ENCODE measurements at regions not wholly inside any gene's neighbourhood (a gene's known extent, or its start where the extent isn't known, plus 50 kb on each side); places are given as distances from the start of the nearest gene placed in this dataset.
"Not testable (repeated sequence)": the region's sequence is repeated elsewhere in the genome, so short reads cannot be mapped to it uniquely, and the experiment has no call there.

GRCh38 chr4:162865102-162865501 lies 301.6 kb downstream of the NAF1 start:
- TF ChIP-seq CTCF (IDR thresholded peaks at IDR 0.05), result no peak
- ATAC-seq (no peak), DNase-seq (no peak)
- H3K27ac ChIP-seq, result no peak overlapping the region
- no peaks in the 10 kb centered on the region for H3K27me3 ChIP-seq
- H3K4me1 ChIP-seq, result no peaks in the 10 kb centered on the region
- H3K36me3 ChIP-seq, result no peaks in the 10 kb centered on the region
- no peak overlapping the region for H3K4me3 ChIP-seq
- intact Hi-C loops (cut with DNase I), result no loop called here
- H3K9me3 ChIP-seq, result no peaks in the 10 kb centered on the region

- Histone ChIP-seq H3K36me3 (no peaks in the 10 kb centered on the region), H3K4me1 (no peaks in the 10 kb centered on the region), H3K9me3 (no peaks in the 10 kb centered on the region), H3K4me3 (no peak overlapping the region), H3K27ac (no peak overlapping the region), H3K27me3 (no peaks in the 10 kb centered on the region)
- ATAC-seq (no peak), DNase-seq (no peak)
- intact Hi-C loops (cut with DNase I), result no loop called here
- no peak for TF ChIP-seq CTCF (IDR thresholded peaks at IDR 0.05)
Observed at GRCh38 chr4:162853788-162854187, 312.9 kb downstream of the NAF1 start.

DNA sequence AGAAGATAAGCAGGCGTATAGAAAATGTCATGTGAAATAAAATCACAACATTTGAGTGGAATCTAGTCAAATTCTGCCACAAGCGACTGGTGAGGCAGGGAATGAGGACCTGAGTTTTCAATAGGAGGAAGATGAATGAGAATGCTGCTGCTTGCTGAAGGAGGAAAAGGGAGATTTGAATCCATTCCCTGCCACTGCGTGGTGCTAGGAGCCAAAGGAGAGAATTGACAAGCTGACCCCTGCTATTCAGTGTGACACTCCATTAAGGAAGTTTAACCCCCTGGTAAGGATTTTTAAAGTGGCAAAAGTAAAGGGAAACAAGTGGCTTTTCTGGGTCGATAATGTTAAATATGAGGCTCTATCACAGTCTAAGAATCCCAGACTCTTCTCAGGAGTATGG lies 314.0 kb downstream of the NAF1 start:
- H3K4me1 ChIP-seq, result no peaks in the 10 kb centered on the region

GRCh38 chr4:162851241-162851758 lies 315.4 kb downstream of the NAF1 start:
- H3K36me3 ChIP-seq; H3K27me3 ChIP-seq; H3K4me3 ChIP-seq; H3K9me3 ChIP-seq; ATAC-seq; intact Hi-C loops (cut with DNase I); H3K4me1 ChIP-seq; H3K27ac ChIP-seq; DNase-seq: not testable (repeated sequence)

More for the DNA sequence above, 314.0 kb downstream of the NAF1 start:
- Histone ChIP-seq H3K36me3 (no peaks in the 10 kb centered on the region), H3K4me3 (no peak overlapping the region), H3K27ac (no peak overlapping the region), H3K27me3 (no peaks in the 10 kb centered on the region), H3K9me3 (no peaks in the 10 kb centered on the region)
- intact Hi-C loops (cut with DNase I), result no loop called here
- no peak for TF ChIP-seq CTCF (IDR thresholded peaks at IDR 0.05)
- DNase-seq (no peak), ATAC-seq (no peak)

- intact Hi-C loops (cut with DNase I), result no loop called here
- H3K4me3 ChIP-seq, result no peak overlapping the region
- TF ChIP-seq CTCF (IDR thresholded peaks at IDR 0.05), result no peak
- no peaks in the 10 kb centered on the region for H3K36me3 ChIP-seq
- H3K4me1 ChIP-seq, result no peaks in the 10 kb centered on the region
- DNase-seq (no peak), ATAC-seq (no peak)
- H3K27me3 ChIP-seq, result no peaks in the 10 kb centered on the region
- no peak overlapping the region for H3K27ac ChIP-seq
- H3K9me3 ChIP-seq, result no peaks in the 10 kb centered on the region
Observed at GRCh38 chr4:162849937-162850336, 316.8 kb downstream of the NAF1 start.

DNA sequence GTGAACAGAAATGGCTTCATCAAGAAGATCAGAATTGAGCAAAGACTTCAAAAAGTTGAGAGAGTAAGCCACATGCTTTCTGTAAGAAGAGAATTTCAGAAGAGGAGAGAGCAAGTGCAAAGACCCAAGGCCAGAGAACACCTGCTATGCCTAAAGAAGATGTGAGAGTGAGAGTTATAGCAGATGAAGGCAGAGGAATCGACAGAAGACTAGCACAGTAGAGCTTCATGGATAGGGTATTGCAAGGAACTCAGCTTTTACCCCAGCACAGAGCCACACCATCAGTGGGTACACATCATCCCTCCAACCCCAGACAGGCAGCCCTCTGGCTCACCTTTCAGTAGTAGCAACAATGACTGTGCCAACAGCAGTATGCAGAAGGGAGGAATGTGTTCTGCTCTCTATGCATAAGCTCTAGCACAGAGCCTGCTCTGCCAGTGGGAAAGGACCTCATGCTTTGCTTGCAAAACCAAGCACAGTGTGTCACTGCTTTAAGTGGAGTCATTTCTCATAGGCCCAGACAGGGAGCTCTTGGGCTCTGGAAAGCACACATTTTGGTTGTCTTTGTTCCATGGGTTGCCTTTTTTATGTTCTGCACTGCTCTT lies 318.6 kb downstream of the NAF1 start:
- no peak for TF ChIP-seq CTCF (IDR thresholded peaks at IDR 0.05)
- Histone ChIP-seq H3K27me3 (no peaks in the 10 kb centered on the region), H3K27ac (no peak overlapping the region), H3K36me3 (no peaks in the 10 kb centered on the region), H3K4me3 (no peak overlapping the region), H3K9me3 (no peaks in the 10 kb centered on the region), H3K4me1 (no peaks in the 10 kb centered on the region)
- no peak for DNase-seq
- intact Hi-C loops (cut with DNase I), result no loop called here
- ATAC-seq, result no peak

Data from left lung (tissue), 4 donors.